Fibroblast of lung (primary cell): ENCODE measurements at regions not wholly inside any gene's neighbourhood (a gene's known extent, or its start where the extent isn't known, plus 50 kb on each side); places are given as distances from the start of the nearest gene placed in this dataset.

ENCODE experiments used
- EZH2 ChIP-seq: IDR thresholded peaks from 2 replicates; pipeline ENCODE4 v1.5.1; 2012; ENCODE audit warnings: low read length, control low read depth, mild to moderate bottlenecking; ENCODE audit errors: missing control alignments
- TF ChIP-seq, protein P1 (sequence below), 2 donors: IDR thresholded peaks in 1 of 2; conservative IDR thresholded peaks in 1 of 2; 1 replicate in 1 of 2; 2 replicates in 1 of 2; pipeline ENCODE4 v1.5.1; 2011 to 2012; ENCODE audit warnings: low read length in 2 of 2, control low read depth in 1 of 2, inconsistent platforms in 1 of 2, low read depth in 1 of 2, mild to moderate bottlenecking in 1 of 2

DNA sequence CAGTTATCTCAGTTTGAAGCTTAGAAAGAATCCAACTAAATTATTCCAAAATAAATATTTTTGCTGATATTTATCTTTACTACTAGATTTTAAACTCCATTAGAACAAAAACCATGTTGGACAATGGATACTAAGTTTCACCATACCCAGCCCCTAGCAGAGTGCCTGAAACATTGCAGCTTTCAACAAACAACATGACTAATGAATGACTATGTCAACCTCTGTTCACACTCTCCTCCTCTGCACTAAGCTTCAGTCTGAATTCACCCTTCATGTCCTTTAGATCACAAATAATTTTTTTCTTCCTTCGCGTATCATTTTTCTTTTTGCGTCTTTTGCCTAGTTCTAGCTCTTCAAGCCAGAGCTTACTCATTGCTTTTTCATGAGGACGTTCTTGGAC, 315.2 kb downstream of the PCDH10 start:
- TF ChIP-seq, protein P1, sequence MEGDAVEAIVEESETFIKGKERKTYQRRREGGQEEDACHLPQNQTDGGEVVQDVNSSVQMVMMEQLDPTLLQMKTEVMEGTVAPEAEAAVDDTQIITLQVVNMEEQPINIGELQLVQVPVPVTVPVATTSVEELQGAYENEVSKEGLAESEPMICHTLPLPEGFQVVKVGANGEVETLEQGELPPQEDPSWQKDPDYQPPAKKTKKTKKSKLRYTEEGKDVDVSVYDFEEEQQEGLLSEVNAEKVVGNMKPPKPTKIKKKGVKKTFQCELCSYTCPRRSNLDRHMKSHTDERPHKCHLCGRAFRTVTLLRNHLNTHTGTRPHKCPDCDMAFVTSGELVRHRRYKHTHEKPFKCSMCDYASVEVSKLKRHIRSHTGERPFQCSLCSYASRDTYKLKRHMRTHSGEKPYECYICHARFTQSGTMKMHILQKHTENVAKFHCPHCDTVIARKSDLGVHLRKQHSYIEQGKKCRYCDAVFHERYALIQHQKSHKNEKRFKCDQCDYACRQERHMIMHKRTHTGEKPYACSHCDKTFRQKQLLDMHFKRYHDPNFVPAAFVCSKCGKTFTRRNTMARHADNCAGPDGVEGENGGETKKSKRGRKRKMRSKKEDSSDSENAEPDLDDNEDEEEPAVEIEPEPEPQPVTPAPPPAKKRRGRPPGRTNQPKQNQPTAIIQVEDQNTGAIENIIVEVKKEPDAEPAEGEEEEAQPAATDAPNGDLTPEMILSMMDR (conservative IDR thresholded peaks at IDR 0.05 in 1 of 2, IDR thresholded peaks at IDR 0.05 in 1 of 2; ENCODE audit: low read depth in 1 of 2, low read length in 2 of 2) = no peak
- TF ChIP-seq EZH2 = no peak
